ENCODE measurements at regions not wholly inside any gene's neighbourhood (a gene's known extent, or its start where the extent isn't known, plus 50 kb on each side); places are given as distances from the start of the nearest gene placed in this dataset.
"Not testable (repeated sequence)": the region's sequence is repeated elsewhere in the genome, so short reads cannot be mapped to it uniquely, and the experiment has no call there.

DNA sequence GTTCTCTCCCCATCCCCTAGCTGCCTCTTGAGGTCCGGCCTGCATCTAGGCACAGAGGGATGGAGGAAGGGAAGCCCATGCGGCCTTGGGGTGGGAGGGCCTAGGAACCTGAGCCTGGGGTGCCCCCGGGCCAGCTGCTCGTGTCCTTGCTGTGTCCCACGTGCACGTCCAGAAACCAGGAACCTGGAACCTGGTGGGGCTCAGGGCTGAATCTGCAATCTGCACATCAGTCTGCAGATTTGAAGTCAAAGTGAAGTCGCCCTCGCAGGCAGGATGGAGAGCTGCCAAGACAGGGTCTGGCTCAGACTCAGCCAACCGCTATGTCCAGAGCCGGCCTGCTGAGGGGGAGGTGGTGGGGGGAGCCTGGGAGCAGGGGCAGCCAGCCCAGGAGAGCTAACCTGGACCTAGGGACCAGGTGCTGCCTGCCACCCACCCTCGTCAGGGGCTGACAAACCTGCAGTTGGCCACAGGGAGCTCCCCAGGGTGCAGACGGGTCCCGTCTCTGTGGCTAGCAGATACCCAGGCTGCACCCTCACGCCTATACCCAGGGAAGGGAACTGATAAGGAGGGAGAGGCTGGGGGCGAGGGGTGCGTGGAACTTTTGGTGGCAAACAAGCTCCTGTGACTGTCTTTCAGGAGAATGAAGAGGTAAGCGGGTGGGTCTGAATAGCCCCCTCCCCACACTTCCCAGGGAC lies 103.5 kb upstream of the SIMC1 start:
- peaks cover 0 to 54% (median 17%) of the 10 kb centered on the region in 5 donors for H3K27me3 Mint-ChIP-seq
- ChIA-PET CTCF (no interaction called here), POLR2A (interaction anchor here (0.8 kb wide), 1 partner anchor 252 kb away, joined by 3 read pairs; no protein-coding TSS in a partner anchor)
- H3K27me3 ChIP-seq (ENCODE audit: control insufficient read depth in 2 of 2, insufficient read depth in 2 of 2, low read length in 2 of 2) = no peaks in the 10 kb centered on the region
- H3K4me1 Mint-ChIP-seq = peaks cover 2 to 21% (median 14%) of the 10 kb centered on the region in 7 donors
- no peak overlapping the region for H3K27ac ChIP-seq (ENCODE audit: low read depth, low read length)
- no peaks in the 10 kb centered on the region for H3K36me3 ChIP-seq (ENCODE audit: control insufficient read depth in 2 of 3, insufficient read depth in 3 of 3, low read length in 3 of 3)
- H3K9me3 ChIP-seq (ENCODE audit: control insufficient read depth in 2 of 3, low read length in 3 of 3) = no peaks in the 10 kb centered on the region
- no peak for ATAC-seq
- H3K4me3 Mint-ChIP-seq = peak overlapping the region in 8 of 10 donors; percentile 71 to 96 (median 82)
- H3K4me3 ChIP-seq (ENCODE audit: low read length) = no peak overlapping the region
- peak overlapping the region in 2 of 9 donors; percentile 36 to 65 for H3K27ac Mint-ChIP-seq
- H3K36me3 Mint-ChIP-seq = no peaks in the 10 kb centered on the region
- H3K9me3 Mint-ChIP-seq = no peaks in the 10 kb centered on the region
- intact Hi-C loops (cut with micrococcal nuclease) = no loop called here
- no peak for DNase-seq
- H3K4me1 ChIP-seq (ENCODE audit: control insufficient read depth in 2 of 2, insufficient read depth in 2 of 2, low read length in 2 of 2) = peaks cover 0 to 8% of the 10 kb centered on the region in 2 donors

DNA sequence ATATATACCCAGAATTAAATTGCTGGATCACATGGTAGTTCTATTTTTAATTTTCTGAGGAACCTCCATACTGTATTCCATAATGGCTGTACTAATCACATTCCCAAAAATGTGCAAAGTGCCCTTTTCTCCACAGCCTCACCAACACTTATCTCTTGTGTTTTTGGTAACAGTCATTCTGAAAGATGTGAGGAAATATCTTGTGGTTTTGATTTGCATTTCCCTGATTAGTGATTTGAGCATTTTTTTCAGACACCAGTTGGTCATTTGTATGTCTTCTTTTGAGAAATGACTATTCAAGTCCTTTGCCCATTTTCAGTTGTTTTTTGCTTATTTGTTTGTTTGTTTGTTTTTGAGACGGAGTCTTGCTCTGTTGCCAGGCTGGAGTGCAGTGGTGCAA lies 98.1 kb upstream of the SIMC1 start:
- H3K27me3 ChIP-seq (ENCODE audit: control insufficient read depth in 2 of 2, insufficient read depth in 2 of 2, low read length in 2 of 2); H3K4me3 Mint-ChIP-seq; H3K27ac Mint-ChIP-seq; DNase-seq; POLR2A ChIA-PET; ATAC-seq; H3K4me1 ChIP-seq (ENCODE audit: control insufficient read depth in 2 of 2, insufficient read depth in 2 of 2, low read length in 2 of 2); H3K4me3 ChIP-seq (ENCODE audit: low read length); H3K27ac ChIP-seq (ENCODE audit: low read depth, low read length); H3K36me3 ChIP-seq (ENCODE audit: control insufficient read depth in 2 of 3, insufficient read depth in 3 of 3, low read length in 3 of 3); CTCF ChIA-PET; intact Hi-C loops (cut with micrococcal nuclease); H3K4me1 Mint-ChIP-seq: not testable (repeated sequence)
- H3K27me3 Mint-ChIP-seq = peaks cover 0 to 32% (median 5%) of the 10 kb centered on the region in 5 donors
- H3K9me3 ChIP-seq (ENCODE audit: control insufficient read depth in 2 of 3, low read length in 3 of 3) = peaks cover 0 to 15% (median 0%) of the 10 kb centered on the region in 3 experiments
- H3K9me3 Mint-ChIP-seq = peaks cover 6 to 24% (median 14%) of the 10 kb centered on the region in 11 donors
- H3K36me3 Mint-ChIP-seq = peaks cover 0 to 17% (median 13%) of the 10 kb centered on the region in 5 donors

DNA sequence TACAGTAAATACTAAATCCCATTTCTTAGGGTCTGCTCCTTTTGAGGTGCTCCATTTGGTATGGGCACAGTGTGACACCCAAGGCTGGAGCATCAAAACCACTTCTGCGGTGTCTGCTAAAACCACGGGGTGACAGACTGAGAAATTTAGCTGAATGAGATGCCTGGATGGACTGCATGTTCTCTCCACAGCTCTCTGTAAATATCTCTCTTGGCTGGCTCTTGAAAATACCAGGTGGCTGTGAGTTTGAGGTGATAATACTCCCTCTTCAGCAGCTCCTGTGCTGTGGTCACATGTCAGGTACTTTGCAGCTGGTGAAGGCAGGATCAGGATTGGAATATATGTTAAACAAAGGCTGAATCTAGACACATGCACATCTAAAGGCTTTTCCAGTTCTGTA lies 93.7 kb upstream of the SIMC1 start:
- no peaks in the 10 kb centered on the region for H3K4me1 ChIP-seq (ENCODE audit: control insufficient read depth in 2 of 2, insufficient read depth in 2 of 2, low read length in 2 of 2)
- intact Hi-C loops (cut with micrococcal nuclease) = no loop called here
- H3K4me1 Mint-ChIP-seq = peaks cover 0 to 8% (median 0%) of the 10 kb centered on the region in 7 donors
- H3K9me3 ChIP-seq (ENCODE audit: control insufficient read depth in 2 of 3, low read length in 3 of 3) = peaks cover 0 to 15% (median 0%) of the 10 kb centered on the region in 3 experiments
- ChIA-PET POLR2A (interaction anchor here (1.1 kb wide), 1 partner anchor 8 kb away, joined by 3 read pairs; no protein-coding TSS in a partner anchor), CTCF (no interaction called here)
- H3K36me3 Mint-ChIP-seq = peaks cover 0 to 17% (median 13%) of the 10 kb centered on the region in 5 donors
- H3K4me3 Mint-ChIP-seq = no peak overlapping the region
- H3K27ac Mint-ChIP-seq = no peak overlapping the region
- no peaks in the 10 kb centered on the region for H3K27me3 ChIP-seq (ENCODE audit: control insufficient read depth in 2 of 2, insufficient read depth in 2 of 2, low read length in 2 of 2)
- no peak for DNase-seq
- H3K36me3 ChIP-seq (ENCODE audit: control insufficient read depth in 2 of 3, insufficient read depth in 3 of 3, low read length in 3 of 3) = no peaks in the 10 kb centered on the region
- H3K9me3 Mint-ChIP-seq = peaks cover 6 to 24% (median 14%) of the 10 kb centered on the region in 11 donors
- peaks cover 5 to 33% (median 15%) of the 10 kb centered on the region in 5 donors for H3K27me3 Mint-ChIP-seq
- no peak overlapping the region for H3K4me3 ChIP-seq (ENCODE audit: low read length)
- no peak overlapping the region for H3K27ac ChIP-seq (ENCODE audit: low read depth, low read length)
- ATAC-seq = no peak

DNA sequence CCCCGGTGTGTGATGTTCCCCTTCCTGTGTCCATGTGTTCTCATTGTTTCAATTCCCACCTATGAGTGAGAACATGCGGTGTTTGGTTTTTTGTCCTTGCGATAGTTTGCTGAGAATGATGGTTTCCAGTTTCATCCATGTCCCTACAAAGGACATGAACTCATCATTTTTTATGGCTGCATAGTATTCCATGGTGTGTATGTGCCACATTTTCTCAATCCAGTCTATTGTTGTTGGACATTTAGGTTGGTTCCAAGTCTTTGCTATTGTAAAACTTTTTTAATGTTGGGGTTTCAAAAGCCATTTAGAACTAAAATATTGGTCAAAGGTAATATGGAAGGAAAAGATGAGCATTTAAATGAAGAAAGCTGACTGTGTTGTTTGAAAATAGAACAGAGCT lies 88.3 kb upstream of the SIMC1 start:
- H3K27me3 Mint-ChIP-seq = peaks cover 5 to 47% (median 13%) of the 10 kb centered on the region in 5 donors
- H3K9me3 Mint-ChIP-seq; H3K27ac ChIP-seq (ENCODE audit: low read depth, low read length); H3K36me3 Mint-ChIP-seq; CTCF ChIA-PET; POLR2A ChIA-PET; intact Hi-C loops (cut with micrococcal nuclease); H3K36me3 ChIP-seq (ENCODE audit: control insufficient read depth in 2 of 3, insufficient read depth in 3 of 3, low read length in 3 of 3); ATAC-seq; H3K9me3 ChIP-seq (ENCODE audit: control insufficient read depth in 2 of 3, low read length in 3 of 3); H3K4me3 Mint-ChIP-seq; H3K4me3 ChIP-seq (ENCODE audit: low read length); H3K27ac Mint-ChIP-seq; H3K27me3 ChIP-seq (ENCODE audit: control insufficient read depth in 2 of 2, insufficient read depth in 2 of 2, low read length in 2 of 2); H3K4me1 ChIP-seq (ENCODE audit: control insufficient read depth in 2 of 2, insufficient read depth in 2 of 2, low read length in 2 of 2); H3K4me1 Mint-ChIP-seq; DNase-seq: not testable (repeated sequence)

DNA sequence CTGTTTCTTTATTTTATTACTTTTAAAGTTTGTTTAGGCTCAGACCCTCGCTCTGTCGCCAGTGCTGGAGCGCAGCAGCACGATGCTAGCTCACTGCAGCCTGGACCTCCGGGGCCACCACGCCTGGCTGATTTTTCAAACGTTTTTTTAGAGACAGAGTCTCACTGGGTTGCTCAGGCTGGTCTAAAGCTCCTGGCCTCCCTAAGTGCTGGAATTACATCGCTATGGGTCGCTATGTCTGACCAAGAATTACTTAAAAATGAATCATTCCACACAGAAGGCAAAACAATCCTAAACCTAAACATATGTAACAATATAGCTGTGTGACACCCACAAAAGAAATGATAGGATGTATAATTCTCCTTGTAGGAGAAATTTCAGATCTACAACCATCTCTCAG lies 86.9 kb upstream of the SIMC1 start:
- no peak for DNase-seq
- peaks cover 0 to 2% (median 0%) of the 10 kb centered on the region in 7 donors for H3K4me1 Mint-ChIP-seq
- no peak overlapping the region for H3K4me3 Mint-ChIP-seq
- H3K36me3 Mint-ChIP-seq = peaks cover 0 to 4% (median 0%) of the 10 kb centered on the region in 5 donors
- H3K27ac ChIP-seq (ENCODE audit: low read depth, low read length) = no peak overlapping the region
- H3K27me3 ChIP-seq (ENCODE audit: control insufficient read depth in 2 of 2, insufficient read depth in 2 of 2, low read length in 2 of 2) = no peaks in the 10 kb centered on the region
- H3K4me1 ChIP-seq (ENCODE audit: control insufficient read depth in 2 of 2, insufficient read depth in 2 of 2, low read length in 2 of 2) = no peaks in the 10 kb centered on the region
- H3K4me3 ChIP-seq (ENCODE audit: low read length) = no peak overlapping the region
- intact Hi-C loops (cut with micrococcal nuclease) = no loop called here
- no peak for ATAC-seq
- H3K9me3 Mint-ChIP-seq = peaks cover 0 to 2% (median 0%) of the 10 kb centered on the region in 11 donors
- CTCF ChIA-PET = no interaction called here
- H3K36me3 ChIP-seq (ENCODE audit: control insufficient read depth in 2 of 3, insufficient read depth in 3 of 3, low read length in 3 of 3) = no peaks in the 10 kb centered on the region
- no peak overlapping the region for H3K27ac Mint-ChIP-seq
- H3K27me3 Mint-ChIP-seq = peaks cover 3 to 46% (median 13%) of the 10 kb centered on the region in 5 donors
- no peaks in the 10 kb centered on the region for H3K9me3 ChIP-seq (ENCODE audit: control insufficient read depth in 2 of 3, low read length in 3 of 3)
- POLR2A ChIA-PET = no interaction called here

DNA sequence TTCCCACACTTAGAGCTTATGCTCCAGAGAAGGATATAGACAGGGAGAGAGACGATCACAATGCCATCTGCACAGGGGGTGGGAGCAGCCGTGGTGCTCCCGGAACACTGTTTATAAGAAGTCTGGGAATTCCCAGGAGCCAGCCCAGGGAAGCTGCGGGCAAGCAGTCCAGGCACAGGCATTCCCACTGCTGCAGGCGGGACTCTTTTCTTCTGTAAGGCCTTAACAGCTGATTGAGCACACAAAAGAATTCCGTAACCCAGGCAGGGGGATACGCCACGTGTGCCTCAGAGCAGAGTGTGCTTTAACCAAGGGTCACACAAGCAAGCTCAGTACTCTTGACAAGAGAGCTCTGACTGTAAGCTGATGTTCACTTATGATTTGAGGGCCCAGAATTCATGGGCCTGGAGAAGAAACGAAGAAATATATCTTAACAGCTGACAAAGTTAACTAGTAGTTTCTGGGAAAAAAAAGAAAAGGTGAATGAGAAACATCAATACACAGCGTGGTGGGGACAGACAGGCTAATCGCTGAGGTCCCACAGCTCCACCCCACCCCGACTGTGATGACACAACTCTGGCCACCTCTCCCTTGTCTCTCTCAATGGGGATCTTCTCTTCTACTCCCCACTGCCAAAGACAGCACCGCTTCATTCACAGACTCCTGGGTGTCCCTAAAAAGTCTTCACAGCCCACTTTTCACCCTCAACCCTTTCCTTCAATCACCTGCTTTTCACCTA lies 85.9 kb upstream of the SIMC1 start:
- CTCF ChIA-PET = no interaction called here
- Mint-ChIP-seq H3K4me1 (peaks cover 0 to 5% (median 0%) of the 10 kb centered on the region in 7 donors), H3K4me3 (no peak overlapping the region), H3K27ac (no peak overlapping the region), H3K27me3 (peaks cover 0 to 49% (median 10%) of the 10 kb centered on the region in 5 donors), H3K36me3 (peaks cover 0 to 4% (median 0%) of the 10 kb centered on the region in 5 donors), H3K9me3 (peaks cover 0 to 2% (median 0%) of the 10 kb centered on the region in 11 donors)
- Histone ChIP-seq H3K9me3 (ENCODE audit: control insufficient read depth in 2 of 3, low read length in 3 of 3) (no peaks in the 10 kb centered on the region), H3K4me3 (ENCODE audit: low read length) (no peak overlapping the region), H3K36me3 (ENCODE audit: control insufficient read depth in 2 of 3, insufficient read depth in 3 of 3, low read length in 3 of 3) (no peaks in the 10 kb centered on the region), H3K27me3 (ENCODE audit: control insufficient read depth in 2 of 2, insufficient read depth in 2 of 2, low read length in 2 of 2) (no peaks in the 10 kb centered on the region), H3K27ac (ENCODE audit: low read depth, low read length) (no peak overlapping the region), H3K4me1 (ENCODE audit: control insufficient read depth in 2 of 2, insufficient read depth in 2 of 2, low read length in 2 of 2) (no peaks in the 10 kb centered on the region)
- DNase-seq (no peak), ATAC-seq (no peak)
- intact Hi-C loops (cut with micrococcal nuclease) = no loop called here
- POLR2A ChIA-PET = interaction anchor here (0.7 kb wide), 1 partner anchor 8 kb away, joined by 3 read pairs; no protein-coding TSS in a partner anchor

Measured in naive thymus-derived CD4-positive, alpha-beta T cell (primary cell).